ENCODE measurements at regions not wholly inside any gene's neighbourhood (a gene's known extent, or its start where the extent isn't known, plus 50 kb on each side); places are given as distances from the start of the nearest gene placed in this dataset.
A peak's percentile ranks its signal among the peaks of the same experiment; 100 is the strongest.
"Not testable (repeated sequence)": the region's sequence is repeated elsewhere in the genome, so short reads cannot be mapped to it uniquely, and the experiment has no call there.

GRCh38 chr4:189809839-189810238 lies 130.8 kb upstream of the FRG1 start:
- H3K36me3 ChIP-seq: no peaks in the 10 kb centered on the region
- H3K27ac ChIP-seq: peak overlapping the region in 1 of 2 donors; percentile 33
- H3K4me3 ChIP-seq: peak overlapping the region in 1 of 3 donors; percentile 39
- intact Hi-C loops (cut with DNase I; ENCODE audit: low total_unique reads): no loop called here
- DNase-seq (ENCODE audit: low spot score in 2 of 2): no peak
- no peaks in the 10 kb centered on the region for H3K4me1 ChIP-seq
- H3K27me3 ChIP-seq: no peaks in the 10 kb centered on the region
- H3K9me3 ChIP-seq: peaks cover 7 to 12% of the 10 kb centered on the region in 2 donors
- no peak for TF ChIP-seq CTCF (IDR thresholded peaks at IDR 0.05)
- TF ChIP-seq POLR2AphosphoS5 (IDR thresholded peaks at IDR 0.05): no peak
- no peak for TF ChIP-seq POLR2A (IDR thresholded peaks at IDR 0.05)

- H3K4me1 ChIP-seq; H3K27me3 ChIP-seq; intact Hi-C loops (cut with DNase I; ENCODE audit: low total_unique reads); H3K36me3 ChIP-seq: not testable (repeated sequence)
- DNase-seq (ENCODE audit: low spot score in 2 of 2): peak in 1 of 2 donors; percentile 28
- peaks cover 7 to 12% of the 10 kb centered on the region in 2 donors for H3K9me3 ChIP-seq
- peak overlapping the region in 1 of 2 donors; percentile 33 for H3K27ac ChIP-seq
- peak overlapping the region; percentile 6 to 54 (median 39) for H3K4me3 ChIP-seq
These were observed 130.1 kb upstream of the FRG1 start for GRCh38 chr4:189810318-189811181.

GRCh38 chr4:189815404-189816192 lies 125.1 kb upstream of the FRG1 start:
- Histone ChIP-seq H3K9me3 (no peaks in the 10 kb centered on the region), H3K27me3 (no peaks in the 10 kb centered on the region), H3K27ac (no peak overlapping the region), H3K36me3 (no peaks in the 10 kb centered on the region), H3K4me1 (no peaks in the 10 kb centered on the region), H3K4me3 (no peak overlapping the region)
- intact Hi-C loops (cut with DNase I; ENCODE audit: low total_unique reads): no loop called here
- no peak for DNase-seq (ENCODE audit: low spot score in 2 of 2)
- TF ChIP-seq CTCF (IDR thresholded peaks at IDR 0.05) (no peak), POLR2A (IDR thresholded peaks at IDR 0.05) (no peak), POLR2AphosphoS5 (IDR thresholded peaks at IDR 0.05) (no peak)

GRCh38 chr4:189822326-189822725 lies 118.3 kb upstream of the FRG1 start:
- H3K4me1 ChIP-seq: no peaks in the 10 kb centered on the region
- H3K27me3 ChIP-seq: no peaks in the 10 kb centered on the region
- no peak overlapping the region for H3K27ac ChIP-seq
- no peaks in the 10 kb centered on the region for H3K36me3 ChIP-seq
- H3K9me3 ChIP-seq: no peaks in the 10 kb centered on the region
- no peak overlapping the region for H3K4me3 ChIP-seq
- DNase-seq (ENCODE audit: low spot score in 2 of 2): no peak
- intact Hi-C loops (cut with DNase I; ENCODE audit: low total_unique reads): no loop called here
- no peak for TF ChIP-seq POLR2AphosphoS5 (IDR thresholded peaks at IDR 0.05)
- no peak for TF ChIP-seq POLR2A (IDR thresholded peaks at IDR 0.05)
- TF ChIP-seq CTCF (IDR thresholded peaks at IDR 0.05): no peak

GRCh38 chr4:189823591-189823990 lies 117.1 kb upstream of the FRG1 start:
- Histone ChIP-seq H3K4me1 (no peaks in the 10 kb centered on the region), H3K4me3 (no peak overlapping the region), H3K27ac (no peak overlapping the region), H3K27me3 (no peaks in the 10 kb centered on the region), H3K36me3 (no peaks in the 10 kb centered on the region), H3K9me3 (no peaks in the 10 kb centered on the region)
- TF ChIP-seq CTCF (IDR thresholded peaks at IDR 0.05) (no peak), POLR2A (IDR thresholded peaks at IDR 0.05) (no peak), POLR2AphosphoS5 (IDR thresholded peaks at IDR 0.05) (no peak)
- intact Hi-C loops (cut with DNase I; ENCODE audit: low total_unique reads): no loop called here
- peak in 1 of 2 donors; percentile 74 for DNase-seq (ENCODE audit: low spot score in 2 of 2)
